ENCODE measurements at regions not wholly inside any gene's neighbourhood (a gene's known extent, or its start where the extent isn't known, plus 50 kb on each side); places are given as distances from the start of the nearest gene placed in this dataset.

DNA sequence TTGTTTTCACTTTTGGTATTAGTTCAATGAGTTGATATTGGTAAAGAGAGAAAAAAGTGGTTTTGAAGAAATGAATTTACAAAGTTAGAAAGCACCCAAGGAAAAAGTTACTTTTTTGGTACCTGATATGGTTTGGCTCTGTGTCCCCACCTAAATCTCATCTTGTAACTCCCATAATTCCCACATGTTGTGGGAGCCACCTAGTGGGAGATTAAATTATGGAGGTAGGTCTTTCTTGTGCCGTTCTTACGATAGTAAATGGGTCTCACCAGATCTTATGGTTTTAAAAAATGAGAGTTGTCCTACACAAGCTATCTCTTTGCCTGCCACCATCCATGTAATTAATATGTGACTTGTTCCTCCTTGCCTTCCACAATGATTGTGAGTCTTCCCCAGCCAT lies 965.6 kb upstream of the NRXN1 start:
- Mint-ChIP-seq H3K27me3 (ENCODE audit: low read depth) (no peaks in the 10 kb centered on the region), H3K4me3 (no peak overlapping the region), H3K4me1 (ENCODE audit: low read depth) (no peaks in the 10 kb centered on the region), H3K36me3 (ENCODE audit: low read depth) (no peaks in the 10 kb centered on the region), H3K27ac (no peak overlapping the region), H3K9me3 (peaks cover 35% of the 10 kb centered on the region)

DNA sequence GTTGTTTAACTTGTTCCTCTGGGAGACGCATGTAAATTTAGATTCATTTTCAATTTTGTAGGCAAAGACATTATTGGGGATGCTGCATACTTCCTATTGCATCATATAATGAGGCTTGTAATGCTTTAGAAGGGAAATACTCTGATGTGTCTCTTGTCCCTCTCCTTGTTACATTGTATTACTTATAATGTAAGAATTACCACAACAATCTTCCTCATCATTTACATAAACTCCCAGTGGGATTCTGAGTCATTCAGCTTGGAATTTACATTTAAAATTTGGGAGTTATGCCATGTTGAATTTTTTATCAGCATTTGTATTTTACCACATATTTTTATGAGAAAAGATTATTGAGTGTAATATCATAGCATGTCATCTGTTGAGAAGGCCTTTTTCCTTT lies 963.4 kb upstream of the NRXN1 start:
- H3K27me3 Mint-ChIP-seq (ENCODE audit: low read depth): no peaks in the 10 kb centered on the region
- H3K4me3 Mint-ChIP-seq: no peak overlapping the region
- H3K4me1 Mint-ChIP-seq (ENCODE audit: low read depth): no peaks in the 10 kb centered on the region
- H3K9me3 Mint-ChIP-seq: peaks cover 26% of the 10 kb centered on the region
- no peaks in the 10 kb centered on the region for H3K36me3 Mint-ChIP-seq (ENCODE audit: low read depth)
- no peak overlapping the region for H3K27ac Mint-ChIP-seq

DNA sequence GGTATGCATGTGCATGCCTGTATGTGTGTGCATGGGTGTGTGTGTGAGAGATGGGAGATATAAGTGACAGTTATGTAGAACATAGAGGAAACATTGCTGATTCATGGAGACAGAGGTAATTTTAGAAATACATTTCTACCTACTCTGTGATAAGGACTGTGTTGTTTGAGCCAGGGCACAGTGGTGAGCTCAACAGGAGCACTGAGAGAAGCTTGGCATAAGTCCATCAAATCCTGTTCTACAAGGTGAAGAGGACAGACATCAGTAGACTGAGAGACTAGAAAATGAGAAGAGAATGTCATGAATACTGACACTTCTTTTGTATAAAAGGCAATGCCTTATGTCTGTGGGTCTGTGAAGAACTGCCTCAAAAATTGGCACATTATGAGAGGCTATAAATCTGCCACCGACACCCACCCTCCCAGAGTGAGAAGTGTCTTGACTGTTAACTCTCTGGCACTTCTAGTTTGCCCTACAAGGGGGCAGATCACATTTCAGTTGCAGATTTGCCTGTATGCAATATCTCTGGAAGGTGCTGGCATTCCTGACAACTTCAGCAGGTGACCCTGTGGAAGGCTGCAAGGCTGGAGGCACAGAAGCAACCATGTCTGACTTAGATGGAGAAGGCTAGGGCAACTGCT lies 962.3 kb upstream of the NRXN1 start:
- no peaks in the 10 kb centered on the region for H3K27me3 Mint-ChIP-seq (ENCODE audit: low read depth)
- no peaks in the 10 kb centered on the region for H3K36me3 Mint-ChIP-seq (ENCODE audit: low read depth)
- H3K4me1 Mint-ChIP-seq (ENCODE audit: low read depth): no peaks in the 10 kb centered on the region
- peaks cover 20% of the 10 kb centered on the region for H3K9me3 Mint-ChIP-seq
- no peak overlapping the region for H3K4me3 Mint-ChIP-seq
- H3K27ac Mint-ChIP-seq: no peak overlapping the region

DNA sequence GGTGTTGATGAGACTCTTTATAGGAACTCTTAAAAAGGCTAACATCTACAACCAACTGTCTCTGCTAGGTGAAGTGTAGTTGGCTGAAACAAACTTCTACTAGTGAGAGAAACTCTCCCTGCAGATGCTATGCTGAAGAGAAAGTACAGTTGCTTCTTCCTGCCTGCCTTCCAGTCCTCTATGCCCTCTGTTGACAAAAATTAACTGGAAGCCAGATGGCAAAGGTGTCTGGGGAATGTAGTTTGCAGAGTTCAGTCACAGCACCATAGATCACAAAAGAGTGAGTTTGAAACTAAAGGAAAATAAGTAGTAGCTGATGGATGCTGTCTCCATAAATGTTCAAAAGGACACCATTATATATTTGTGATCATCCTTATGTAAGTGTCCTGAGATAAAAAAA lies 958.8 kb upstream of the NRXN1 start:
- no peaks in the 10 kb centered on the region for H3K9me3 Mint-ChIP-seq
- no peak overlapping the region for H3K27ac Mint-ChIP-seq
- H3K27me3 Mint-ChIP-seq (ENCODE audit: low read depth): no peaks in the 10 kb centered on the region
- no peak overlapping the region for H3K4me3 Mint-ChIP-seq
- no peaks in the 10 kb centered on the region for H3K36me3 Mint-ChIP-seq (ENCODE audit: low read depth)
- H3K4me1 Mint-ChIP-seq (ENCODE audit: low read depth): no peaks in the 10 kb centered on the region

DNA sequence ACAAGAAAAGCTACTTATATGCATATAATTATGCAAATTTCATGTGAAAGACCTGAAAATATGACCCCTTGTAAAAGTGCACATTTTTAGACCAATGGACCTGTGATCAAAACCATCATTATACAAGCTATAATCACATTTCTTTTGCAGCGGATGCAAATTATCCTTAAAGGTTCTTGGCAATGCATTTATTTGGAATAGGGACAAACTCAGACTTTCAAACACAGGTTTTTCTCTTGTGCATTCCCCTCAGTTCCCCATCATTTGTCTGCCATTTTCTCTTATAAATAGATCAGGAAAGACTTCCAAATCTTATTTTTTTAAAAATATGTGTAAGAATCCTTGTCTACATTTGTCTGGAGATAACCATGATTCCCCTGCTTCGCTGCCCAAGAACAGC lies 954.2 kb upstream of the NRXN1 start:
- no peak overlapping the region for H3K27ac Mint-ChIP-seq
- H3K27me3 Mint-ChIP-seq (ENCODE audit: low read depth): no peaks in the 10 kb centered on the region
- no peak overlapping the region for H3K4me3 Mint-ChIP-seq
- no peaks in the 10 kb centered on the region for H3K9me3 Mint-ChIP-seq
- no peaks in the 10 kb centered on the region for H3K36me3 Mint-ChIP-seq (ENCODE audit: low read depth)
- H3K4me1 Mint-ChIP-seq (ENCODE audit: low read depth): no peaks in the 10 kb centered on the region

DNA sequence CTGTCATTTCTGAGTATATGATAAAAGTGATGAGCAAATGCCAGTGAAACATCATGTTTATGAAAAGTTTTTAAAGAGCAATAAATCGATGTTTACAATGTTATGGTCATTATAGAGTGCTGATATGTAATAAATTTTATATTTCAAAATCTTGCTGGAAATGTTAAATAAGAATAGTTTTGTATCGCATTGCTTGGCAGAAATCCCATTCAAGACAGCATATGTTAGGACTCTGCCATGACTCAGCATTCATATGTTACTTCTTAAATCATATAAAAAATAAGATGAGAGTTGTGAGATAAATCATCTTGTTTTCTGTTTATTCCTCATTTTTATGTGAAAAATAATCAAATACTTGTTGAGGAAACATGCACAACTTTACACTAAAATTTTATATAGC lies 949.9 kb upstream of the NRXN1 start:
- Mint-ChIP-seq H3K36me3 (ENCODE audit: low read depth) (no peaks in the 10 kb centered on the region), H3K4me3 (no peak overlapping the region), H3K27me3 (ENCODE audit: low read depth) (no peaks in the 10 kb centered on the region), H3K9me3 (peaks cover 4% of the 10 kb centered on the region), H3K27ac (no peak overlapping the region), H3K4me1 (ENCODE audit: low read depth) (no peaks in the 10 kb centered on the region)

DNA sequence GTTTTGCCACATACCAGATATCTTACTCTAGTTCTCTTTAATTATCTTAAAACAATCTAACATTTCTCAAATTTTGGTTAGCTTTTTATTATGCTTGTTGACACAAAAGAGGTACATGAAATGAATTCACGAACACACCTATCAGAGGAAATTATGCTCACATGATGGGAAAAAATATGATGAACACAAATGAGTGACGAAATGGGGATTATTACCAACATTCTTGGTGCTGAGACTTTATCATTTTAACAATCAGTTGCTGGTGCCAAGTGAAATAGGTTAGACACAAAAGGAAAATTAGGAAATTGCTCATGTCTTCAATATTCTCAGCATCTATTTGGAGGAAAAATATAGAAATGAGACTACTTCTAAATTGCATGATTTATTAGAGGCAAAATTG lies 944.7 kb upstream of the NRXN1 start:
- H3K36me3 Mint-ChIP-seq (ENCODE audit: low read depth): no peaks in the 10 kb centered on the region
- H3K4me1 Mint-ChIP-seq (ENCODE audit: low read depth): no peaks in the 10 kb centered on the region
- H3K27me3 Mint-ChIP-seq (ENCODE audit: low read depth): no peaks in the 10 kb centered on the region
- H3K27ac Mint-ChIP-seq: no peak overlapping the region
- no peak overlapping the region for H3K4me3 Mint-ChIP-seq
- peaks cover 18% of the 10 kb centered on the region for H3K9me3 Mint-ChIP-seq

DNA sequence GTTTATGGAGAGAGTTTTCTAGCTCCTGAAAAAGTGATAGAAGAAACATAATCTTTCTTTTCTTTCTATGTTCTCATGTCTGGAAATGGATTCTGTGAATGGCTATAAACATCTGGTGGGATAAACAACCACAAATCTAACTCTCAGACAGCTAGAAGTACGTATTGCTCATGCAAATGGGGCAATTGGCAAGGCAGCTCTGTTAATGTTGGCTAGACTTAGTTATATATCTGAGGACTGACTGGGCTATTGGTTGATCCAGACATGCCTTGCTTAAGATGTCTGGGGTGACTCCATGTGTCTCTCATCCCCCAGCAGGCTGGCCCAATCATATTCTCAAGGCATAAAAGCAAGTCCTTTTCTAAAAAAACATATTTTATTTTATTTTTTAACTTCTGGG lies 939.2 kb upstream of the NRXN1 start:
- no peaks in the 10 kb centered on the region for H3K27me3 Mint-ChIP-seq (ENCODE audit: low read depth)
- peaks cover 18% of the 10 kb centered on the region for H3K9me3 Mint-ChIP-seq
- no peak overlapping the region for H3K27ac Mint-ChIP-seq
- H3K36me3 Mint-ChIP-seq (ENCODE audit: low read depth): no peaks in the 10 kb centered on the region
- no peak overlapping the region for H3K4me3 Mint-ChIP-seq
- no peaks in the 10 kb centered on the region for H3K4me1 Mint-ChIP-seq (ENCODE audit: low read depth)

DNA sequence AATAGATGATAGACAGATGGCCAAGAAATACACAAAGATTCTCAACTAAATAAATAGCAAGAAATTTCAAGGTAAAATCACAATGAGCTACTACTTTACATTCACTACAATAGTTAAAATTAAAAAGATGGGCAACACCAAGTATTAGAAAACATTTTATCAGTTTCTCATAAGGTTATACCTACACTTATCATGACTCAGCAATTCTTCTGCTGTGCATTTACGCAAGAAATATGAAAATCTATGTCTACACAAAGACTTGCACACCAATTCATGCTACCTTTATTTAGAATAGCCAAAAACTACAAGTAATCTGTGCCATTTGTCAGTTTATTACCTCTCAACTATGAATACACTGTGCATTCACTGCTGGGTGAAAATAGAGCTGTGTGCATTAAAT lies 937.4 kb upstream of the NRXN1 start:
- Mint-ChIP-seq H3K4me3 (no peak overlapping the region), H3K4me1 (ENCODE audit: low read depth) (no peaks in the 10 kb centered on the region), H3K9me3 (peaks cover 15% of the 10 kb centered on the region), H3K36me3 (ENCODE audit: low read depth) (no peaks in the 10 kb centered on the region), H3K27me3 (ENCODE audit: low read depth) (no peaks in the 10 kb centered on the region), H3K27ac (no peak overlapping the region)

DNA sequence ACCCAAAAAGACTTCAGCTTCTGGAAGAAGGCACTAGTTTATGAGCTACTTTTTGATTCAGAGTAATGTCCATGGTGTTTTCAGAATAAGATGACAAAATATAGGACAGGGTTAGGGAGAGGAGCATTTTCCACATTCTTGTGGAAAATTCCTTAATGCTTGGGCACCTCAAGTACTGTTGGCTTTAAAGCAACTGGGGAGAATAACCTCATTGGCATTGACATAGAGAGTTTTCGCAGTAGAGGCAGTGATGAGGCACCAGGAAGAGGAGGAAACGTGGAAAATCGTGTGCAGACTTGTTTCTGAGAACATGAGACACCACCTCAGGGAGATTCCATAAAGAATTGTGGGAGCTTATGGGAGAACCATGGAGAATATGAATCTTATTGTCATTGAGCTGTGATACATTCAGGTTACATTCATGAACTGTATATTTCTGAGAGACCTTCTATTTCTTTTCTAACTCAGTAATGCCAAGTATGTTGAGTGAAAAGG lies 929.0 kb upstream of the NRXN1 start:
- no peaks in the 10 kb centered on the region for H3K4me1 Mint-ChIP-seq (ENCODE audit: low read depth)

DNA sequence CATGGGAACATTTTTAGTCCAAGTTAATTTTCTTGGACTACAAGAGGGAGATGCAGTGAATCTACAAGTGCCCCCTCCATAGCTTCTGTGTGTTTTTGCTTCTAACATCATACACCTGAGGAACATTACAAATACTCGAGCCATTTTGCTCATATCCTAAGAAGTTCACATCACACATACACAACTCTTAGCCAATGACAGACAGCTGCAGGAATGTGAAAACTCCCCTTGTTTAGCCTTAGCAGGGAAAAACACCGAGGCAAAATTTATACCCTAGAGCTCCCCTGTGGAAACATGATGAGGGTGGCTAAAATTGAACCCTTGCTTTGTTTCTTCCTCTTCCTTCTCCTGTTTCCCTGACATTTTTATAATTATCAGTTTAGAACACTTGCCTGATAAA lies 928.3 kb upstream of the NRXN1 start:
- no peaks in the 10 kb centered on the region for H3K27me3 Mint-ChIP-seq (ENCODE audit: low read depth)
- no peaks in the 10 kb centered on the region for H3K36me3 Mint-ChIP-seq (ENCODE audit: low read depth)
- no peaks in the 10 kb centered on the region for H3K4me1 Mint-ChIP-seq (ENCODE audit: low read depth)
- H3K4me3 Mint-ChIP-seq: no peak overlapping the region
- H3K9me3 Mint-ChIP-seq: peaks cover 4% of the 10 kb centered on the region
- no peak overlapping the region for H3K27ac Mint-ChIP-seq

More for the DNA sequence above, 929.0 kb upstream of the NRXN1 start:
- H3K4me3 Mint-ChIP-seq: no peak overlapping the region
- H3K27me3 Mint-ChIP-seq (ENCODE audit: low read depth): no peaks in the 10 kb centered on the region
- no peaks in the 10 kb centered on the region for H3K36me3 Mint-ChIP-seq (ENCODE audit: low read depth)
- no peak overlapping the region for H3K27ac Mint-ChIP-seq
- H3K9me3 Mint-ChIP-seq: peaks cover 4% of the 10 kb centered on the region

DNA sequence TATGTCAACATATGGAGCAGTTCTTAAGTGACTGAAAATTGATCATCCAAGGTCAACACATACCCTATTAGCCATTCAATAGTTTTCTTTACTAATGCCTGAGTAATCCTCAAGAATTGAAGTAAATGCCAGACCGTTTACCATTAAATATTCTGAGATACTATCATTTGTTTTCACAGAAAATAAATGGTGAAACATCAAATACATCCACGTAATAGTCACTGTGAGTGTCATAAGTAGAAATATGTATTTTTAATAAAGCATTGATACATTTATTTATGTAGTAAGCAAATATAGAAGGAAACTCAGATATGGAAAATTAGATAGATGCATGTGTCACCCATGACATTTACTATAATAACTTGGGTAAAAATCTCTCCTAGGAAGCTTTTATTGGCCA lies 927.8 kb upstream of the NRXN1 start:
- Mint-ChIP-seq H3K4me3 (no peak overlapping the region), H3K27me3 (ENCODE audit: low read depth) (no peaks in the 10 kb centered on the region), H3K36me3 (ENCODE audit: low read depth) (no peaks in the 10 kb centered on the region), H3K9me3 (peaks cover 4% of the 10 kb centered on the region), H3K4me1 (ENCODE audit: low read depth) (no peaks in the 10 kb centered on the region), H3K27ac (no peak overlapping the region)

DNA sequence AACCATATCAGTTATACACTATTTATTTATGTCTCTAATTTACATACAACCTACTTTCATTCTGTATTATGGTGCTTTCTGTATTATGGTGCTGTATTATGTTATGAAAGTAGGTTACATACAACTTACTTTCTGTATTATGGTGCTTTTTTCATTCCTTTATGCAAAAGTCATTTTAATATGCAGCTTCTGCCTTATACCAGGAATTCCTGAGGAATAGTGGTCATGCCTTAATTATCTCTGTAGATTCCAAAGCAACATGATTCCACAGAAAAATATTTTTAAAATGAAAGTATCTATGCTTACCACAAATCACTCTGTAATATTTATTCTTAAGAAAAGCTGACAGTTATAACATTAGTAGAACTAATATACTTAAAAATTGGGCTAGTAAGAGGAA lies 922.0 kb upstream of the NRXN1 start:
- H3K9me3 Mint-ChIP-seq: peaks cover 24% of the 10 kb centered on the region
- no peaks in the 10 kb centered on the region for H3K27me3 Mint-ChIP-seq (ENCODE audit: low read depth)
- no peak overlapping the region for H3K4me3 Mint-ChIP-seq
- no peak overlapping the region for H3K27ac Mint-ChIP-seq
- no peaks in the 10 kb centered on the region for H3K36me3 Mint-ChIP-seq (ENCODE audit: low read depth)
- no peaks in the 10 kb centered on the region for H3K4me1 Mint-ChIP-seq (ENCODE audit: low read depth)

DNA sequence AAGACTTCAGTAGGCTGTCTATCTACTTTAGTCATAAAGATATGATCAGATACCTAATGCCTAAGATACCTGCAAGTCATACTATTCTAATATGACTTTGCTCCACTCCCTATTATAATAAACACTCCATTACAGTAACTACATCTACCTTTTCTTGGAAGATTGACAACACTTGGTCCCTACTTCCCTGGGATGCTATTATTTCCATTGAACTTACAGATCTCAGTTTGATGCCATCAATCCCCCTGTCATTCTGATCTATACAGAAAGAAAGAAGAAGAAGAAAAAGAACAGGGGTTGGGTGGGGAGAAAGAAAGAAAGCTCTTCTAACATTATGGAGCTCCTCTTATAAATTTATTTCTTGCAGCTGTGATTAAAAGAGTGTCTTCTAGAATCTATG lies 889.1 kb upstream of the NRXN1 start:
- no peaks in the 10 kb centered on the region for H3K27me3 Mint-ChIP-seq (ENCODE audit: low read depth)

DNA sequence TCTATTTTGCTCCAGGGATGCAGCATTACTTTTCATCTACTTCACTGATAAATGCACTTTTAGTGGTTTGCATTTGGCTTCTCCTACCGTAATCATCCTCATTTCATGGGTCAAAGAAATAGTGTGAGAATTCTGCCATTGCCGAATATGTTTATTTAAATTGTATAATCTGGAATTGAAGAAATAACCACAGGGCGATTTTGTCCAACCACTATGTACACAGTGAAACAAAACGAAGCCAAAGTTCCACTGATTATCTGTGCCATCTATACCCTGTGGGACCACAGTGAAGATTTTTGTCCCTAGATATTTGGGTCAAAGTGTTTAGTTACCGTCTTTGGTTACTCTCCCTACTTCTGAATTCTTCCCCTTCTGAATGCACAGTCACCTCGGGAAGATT lies 888.6 kb upstream of the NRXN1 start:
- Mint-ChIP-seq H3K9me3 (peaks cover 26% of the 10 kb centered on the region), H3K27me3 (ENCODE audit: low read depth) (no peaks in the 10 kb centered on the region), H3K36me3 (ENCODE audit: low read depth) (no peaks in the 10 kb centered on the region), H3K27ac (no peak overlapping the region), H3K4me3 (no peak overlapping the region), H3K4me1 (ENCODE audit: low read depth) (no peaks in the 10 kb centered on the region)

More for the DNA sequence above, 889.1 kb upstream of the NRXN1 start:
- H3K4me3 Mint-ChIP-seq: no peak overlapping the region
- H3K4me1 Mint-ChIP-seq (ENCODE audit: low read depth): no peaks in the 10 kb centered on the region
- peaks cover 23% of the 10 kb centered on the region for H3K9me3 Mint-ChIP-seq
- no peak overlapping the region for H3K27ac Mint-ChIP-seq
- H3K36me3 Mint-ChIP-seq (ENCODE audit: low read depth): no peaks in the 10 kb centered on the region

DNA sequence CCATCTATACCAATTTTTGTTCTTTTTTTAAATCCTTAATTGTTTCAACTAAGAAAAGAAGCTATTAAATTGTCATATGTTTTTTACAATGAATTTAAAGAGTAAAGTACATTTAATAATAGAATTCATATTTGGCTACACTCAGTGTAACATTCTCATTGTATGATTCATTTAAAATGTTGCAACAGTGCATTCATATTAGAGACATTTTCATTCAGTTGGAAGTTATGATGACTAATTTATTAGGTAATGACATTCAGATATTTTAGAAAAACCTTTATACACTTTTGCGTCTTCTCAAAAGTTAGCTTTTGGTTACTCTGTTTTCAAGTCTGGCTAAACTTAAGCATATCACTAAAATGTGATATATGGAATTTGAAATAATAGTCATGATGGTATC lies 887.5 kb upstream of the NRXN1 start:
- no peaks in the 10 kb centered on the region for H3K27me3 Mint-ChIP-seq (ENCODE audit: low read depth)
- no peaks in the 10 kb centered on the region for H3K4me1 Mint-ChIP-seq (ENCODE audit: low read depth)
- no peak overlapping the region for H3K4me3 Mint-ChIP-seq
- H3K27ac Mint-ChIP-seq: no peak overlapping the region
- peaks cover 36% of the 10 kb centered on the region for H3K9me3 Mint-ChIP-seq
- no peaks in the 10 kb centered on the region for H3K36me3 Mint-ChIP-seq (ENCODE audit: low read depth)

Measured in T-helper 1 cell treated with Interleukin-12 subunit alpha and Interleukin-12 subunit beta and Interleukin-4 antibody, amounts not matched to agents 30 μg/mL and 1 μg/mL, for 36 hours (primary cell).